GM12878 (cell line): ENCODE measurements at regions not wholly inside any gene's neighbourhood (a gene's known extent, or its start where the extent isn't known, plus 50 kb on each side); places are given as distances from the start of the nearest gene placed in this dataset.

Experiments
- ATF2 ChIP-seq: IDR thresholded peaks from 2 replicates; pipeline ENCODE4 v1.6.1; 2012; ENCODE audit warnings: low read length, inconsistent platforms
- CHD2 ChIP-seq: IDR thresholded peaks from 2 replicates; pipeline ENCODE4 v1.6.1; 2011; ENCODE audit warnings: low read depth, low read length, improper control_type of control experiment, borderline replicate concordance
- E2F4 ChIP-seq: IDR thresholded peaks from 2 replicates; pipeline ENCODE4 v1.6.1; 2012; ENCODE audit warnings: low read depth, low read length, improper control_type of control experiment
- EED ChIP-seq: sonication (generic); IDR thresholded peaks from 2 replicates; pipeline ENCODE4 v1.6.1; 2016; ENCODE audit warnings: antibody characterized with exemption, low read depth
- EP300 ChIP-seq, 2 experiments: fragments of 150-350 bp in 1 of 2; IDR thresholded peaks; 2 replicates each; pipeline ENCODE4 v1.6.1; 2011 to 2012; ENCODE audit warnings: low read depth in 2 of 2, low read length in 2 of 2, borderline replicate concordance in 1 of 2, improper control_type of control experiment in 1 of 2, inconsistent platforms in 1 of 2; ENCODE audit not compliant: control insufficient read depth in 1 of 2
- EZH2 ChIP-seq: IDR thresholded peaks from 2 replicates; pipeline ENCODE4 v1.6.1; 2012; ENCODE audit warnings: low read depth, mild to moderate bottlenecking, control low read depth, inconsistent platforms, low read length, borderline replicate concordance; ENCODE audit not compliant: control insufficient read depth
- MEF2A ChIP-seq: IDR thresholded peaks from 2 replicates; pipeline ENCODE4 v1.6.1; 2011; ENCODE audit warnings: low read depth, mild to moderate bottlenecking, low read length, moderate library complexity; ENCODE audit not compliant: insufficient read depth
- SIN3A ChIP-seq: IDR thresholded peaks from 2 replicates; pipeline ENCODE4 v1.6.1; 2012; ENCODE audit warnings: low read depth, low read length, improper control_type of control experiment
- TAF1 ChIP-seq: IDR thresholded peaks from 2 replicates; pipeline ENCODE4 v1.6.1; 2011; ENCODE audit warnings: mild to moderate bottlenecking, low read depth, low read length, borderline replicate concordance
- ZNF207 ChIP-seq: fragments of 450-650 bp; IDR thresholded peaks from 2 replicates; pipeline ENCODE4 v1.6.1; 2014; ENCODE audit warnings: antibody characterized with exemption, mild to moderate bottlenecking, borderline replicate concordance
- TF ChIP-seq, protein P1 (sequence below), 3 experiments: IDR thresholded peaks in 2 of 3; conservative IDR thresholded peaks in 1 of 3; 2 replicates each; pipeline ENCODE4 v1.5.1; 2011; ENCODE audit warnings: low read depth in 3 of 3, low read length in 3 of 3, mild to moderate bottlenecking in 3 of 3, control low read depth in 2 of 3, moderate library complexity in 2 of 3, inconsistent platforms in 1 of 3, mixed read lengths in 1 of 3; ENCODE audit not compliant: control insufficient read depth in 2 of 3, insufficient read depth in 1 of 3; ENCODE audit errors: extremely low read depth in 1 of 3

DNA sequence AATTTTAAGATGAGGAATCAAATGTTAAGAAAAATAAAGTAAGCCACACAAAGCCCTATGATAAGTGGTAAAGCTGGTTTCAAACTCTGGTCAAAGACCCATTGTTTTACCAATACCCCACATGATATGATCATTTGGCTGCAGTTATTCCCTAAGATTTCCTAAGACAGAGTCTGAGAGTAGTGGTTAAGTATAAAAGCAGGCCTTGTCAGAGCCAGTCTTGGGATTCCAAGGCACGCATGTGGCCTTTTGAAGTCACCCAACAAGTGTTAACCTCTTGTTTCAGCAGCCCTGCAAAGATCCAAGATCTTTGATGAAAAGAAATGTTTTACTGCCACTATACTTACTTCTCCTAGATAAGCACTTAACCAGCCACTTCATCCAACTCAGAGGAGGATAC lies 159.2 kb downstream of the SIPA1L2 start:
- TF ChIP-seq CHD2 (no peak), TAF1 (no peak), EZH2 (no peak), MEF2A (no peak), EP300 (IDR thresholded peaks at IDR 0.05; ENCODE audit: borderline replicate concordance in 1 of 2, control insufficient read depth in 1 of 2, low read depth in 2 of 2, low read length in 2 of 2) (no peak), ZNF207 (no peak), SIN3A (no peak), EED (no peak), E2F4 (no peak), ATF2 (no peak)
- TF ChIP-seq, protein P1, sequence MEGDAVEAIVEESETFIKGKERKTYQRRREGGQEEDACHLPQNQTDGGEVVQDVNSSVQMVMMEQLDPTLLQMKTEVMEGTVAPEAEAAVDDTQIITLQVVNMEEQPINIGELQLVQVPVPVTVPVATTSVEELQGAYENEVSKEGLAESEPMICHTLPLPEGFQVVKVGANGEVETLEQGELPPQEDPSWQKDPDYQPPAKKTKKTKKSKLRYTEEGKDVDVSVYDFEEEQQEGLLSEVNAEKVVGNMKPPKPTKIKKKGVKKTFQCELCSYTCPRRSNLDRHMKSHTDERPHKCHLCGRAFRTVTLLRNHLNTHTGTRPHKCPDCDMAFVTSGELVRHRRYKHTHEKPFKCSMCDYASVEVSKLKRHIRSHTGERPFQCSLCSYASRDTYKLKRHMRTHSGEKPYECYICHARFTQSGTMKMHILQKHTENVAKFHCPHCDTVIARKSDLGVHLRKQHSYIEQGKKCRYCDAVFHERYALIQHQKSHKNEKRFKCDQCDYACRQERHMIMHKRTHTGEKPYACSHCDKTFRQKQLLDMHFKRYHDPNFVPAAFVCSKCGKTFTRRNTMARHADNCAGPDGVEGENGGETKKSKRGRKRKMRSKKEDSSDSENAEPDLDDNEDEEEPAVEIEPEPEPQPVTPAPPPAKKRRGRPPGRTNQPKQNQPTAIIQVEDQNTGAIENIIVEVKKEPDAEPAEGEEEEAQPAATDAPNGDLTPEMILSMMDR (IDR thresholded peaks at IDR 0.05 in 2 of 3, conservative IDR thresholded peaks at IDR 0.05 in 1 of 3; ENCODE audit: control insufficient read depth in 2 of 3, extremely low read depth in 1 of 3, insufficient read depth in 1 of 3, low read depth in 3 of 3, low read length in 3 of 3) = no peak
